ENCODE measurements at regions not wholly inside any gene's neighbourhood (a gene's known extent, or its start where the extent isn't known, plus 50 kb on each side); places are given as distances from the start of the nearest gene placed in this dataset.

- TF ChIP-seq CTCF (IDR thresholded peaks at IDR 0.05; ENCODE audit: low read depth, low read length) (no peak), EZH2phosphoT487 (IDR thresholded peaks at IDR 0.05; ENCODE audit: low read depth) (no peak)
Measured at GRCh38 chr5:54909911-54910870, 75.2 kb downstream of the ESM1 start.

All from OCI-LY3 (cell line).